Upper lobe of right lung (tissue), 1 donor: ENCODE measurements at regions not wholly inside any gene's neighbourhood (a gene's known extent, or its start where the extent isn't known, plus 50 kb on each side); places are given as distances from the start of the nearest gene placed in this dataset.
"Not testable (repeated sequence)": the region's sequence is repeated elsewhere in the genome, so short reads cannot be mapped to it uniquely, and the experiment has no call there.

ENCODE experiments used
- ATAC-seq: fragments of 200-7000 bp; cut with Tn5 transposase; one replicate; pipeline ENCODE4 v1.9.1; 2020; ENCODE audit warnings: mild to moderate bottlenecking, moderate library complexity
- DNase-seq: peaks from one replicate; pipeline ENCODE4 v3.0.0-alpha.2; 2020
- H3K27ac ChIP-seq: fragments of 200-600 bp; one replicate; pipeline ENCODE4 v1.8.0; 2022
- H3K27me3 ChIP-seq: fragments of 200-600 bp; one replicate; pipeline ENCODE4 v1.8.0; 2022; ENCODE audit warnings: mild to moderate bottlenecking
- H3K36me3 ChIP-seq: fragments of 200-600 bp; one replicate; pipeline ENCODE4 v1.8.0; 2022
- H3K4me1 ChIP-seq: fragments of 200-600 bp; one replicate; pipeline ENCODE4 v1.8.0; 2022
- H3K4me3 ChIP-seq: fragments of 200-600 bp; one replicate; pipeline ENCODE4 v1.8.0; 2022; ENCODE audit warnings: mild to moderate bottlenecking
- H3K9me3 ChIP-seq: fragments of 200-600 bp; one replicate; pipeline ENCODE4 v1.8.0; 2022
- intact Hi-C: fragments of 100-400 bp; cut with DNase I; formaldehyde crosslinking; loops from one replicate; pipeline ENCODE4 v1.11.0; 2022
- TF ChIP-seq, protein P1 (sequence below): fragments of 200-600 bp; IDR thresholded peaks from one replicate; pipeline ENCODE4 v1.8.0; 2022; ENCODE audit warnings: antibody characterized with exemption
- donor health status: DM: no; HTN: yes; CAD: no; lungs with severe emphysema.

DNA sequence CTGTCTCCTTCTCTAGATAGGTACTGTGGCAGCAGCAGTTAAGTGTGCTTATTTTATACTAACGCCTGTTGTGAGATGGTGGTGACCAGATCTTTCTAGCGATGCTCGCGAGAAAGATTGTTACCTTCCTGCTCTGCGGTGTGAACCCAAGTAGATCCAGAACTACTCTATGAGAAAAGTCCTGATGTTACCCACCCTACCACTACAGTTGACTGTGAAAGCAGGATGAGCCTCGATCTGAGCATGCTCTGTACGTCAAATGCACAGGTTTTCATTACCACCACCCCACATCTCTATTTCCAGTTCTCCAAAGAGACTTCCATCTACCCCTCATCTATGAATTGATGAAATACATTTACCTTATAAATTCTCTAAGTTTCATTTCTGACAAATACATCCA, 64.6 kb upstream of the KCTD7 start:
- DNase-seq (no peak), ATAC-seq (no peak)
- Histone ChIP-seq H3K4me3 (no peak overlapping the region), H3K27ac (no peak overlapping the region), H3K27me3 (no peaks in the 10 kb centered on the region), H3K4me1 (no peaks in the 10 kb centered on the region), H3K9me3 (no peaks in the 10 kb centered on the region), H3K36me3 (peaks cover 15% of the 10 kb centered on the region)
- TF ChIP-seq, protein P1, sequence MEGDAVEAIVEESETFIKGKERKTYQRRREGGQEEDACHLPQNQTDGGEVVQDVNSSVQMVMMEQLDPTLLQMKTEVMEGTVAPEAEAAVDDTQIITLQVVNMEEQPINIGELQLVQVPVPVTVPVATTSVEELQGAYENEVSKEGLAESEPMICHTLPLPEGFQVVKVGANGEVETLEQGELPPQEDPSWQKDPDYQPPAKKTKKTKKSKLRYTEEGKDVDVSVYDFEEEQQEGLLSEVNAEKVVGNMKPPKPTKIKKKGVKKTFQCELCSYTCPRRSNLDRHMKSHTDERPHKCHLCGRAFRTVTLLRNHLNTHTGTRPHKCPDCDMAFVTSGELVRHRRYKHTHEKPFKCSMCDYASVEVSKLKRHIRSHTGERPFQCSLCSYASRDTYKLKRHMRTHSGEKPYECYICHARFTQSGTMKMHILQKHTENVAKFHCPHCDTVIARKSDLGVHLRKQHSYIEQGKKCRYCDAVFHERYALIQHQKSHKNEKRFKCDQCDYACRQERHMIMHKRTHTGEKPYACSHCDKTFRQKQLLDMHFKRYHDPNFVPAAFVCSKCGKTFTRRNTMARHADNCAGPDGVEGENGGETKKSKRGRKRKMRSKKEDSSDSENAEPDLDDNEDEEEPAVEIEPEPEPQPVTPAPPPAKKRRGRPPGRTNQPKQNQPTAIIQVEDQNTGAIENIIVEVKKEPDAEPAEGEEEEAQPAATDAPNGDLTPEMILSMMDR, result no peak
- intact Hi-C loops, result no loop called here

DNA sequence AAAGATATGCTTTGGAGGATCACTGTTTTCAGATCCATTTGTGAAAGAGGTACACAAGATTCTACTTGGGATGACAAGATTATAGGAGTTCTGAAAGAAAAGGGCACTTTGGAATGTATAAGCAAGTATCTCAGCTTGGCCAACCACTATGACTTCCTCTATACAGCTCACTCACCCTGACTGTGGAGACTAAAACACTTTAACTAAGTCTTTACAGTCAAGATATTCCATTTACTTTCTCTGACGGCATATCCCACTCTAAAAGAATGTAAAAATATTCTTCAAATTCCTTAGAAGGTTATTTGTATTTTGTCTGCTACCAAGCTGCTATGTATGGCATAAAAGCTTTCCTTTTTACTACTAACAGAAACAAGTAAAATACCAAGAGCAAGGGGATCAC, 58.5 kb upstream of the KCTD7 start:
- DNase-seq, H3K27ac ChIP-seq, ATAC-seq, H3K9me3 ChIP-seq, H3K4me1 ChIP-seq, H3K4me3 ChIP-seq, intact Hi-C loops, H3K27me3 ChIP-seq: not testable (repeated sequence)
- peaks cover 47% of the 10 kb centered on the region for H3K36me3 ChIP-seq

DNA sequence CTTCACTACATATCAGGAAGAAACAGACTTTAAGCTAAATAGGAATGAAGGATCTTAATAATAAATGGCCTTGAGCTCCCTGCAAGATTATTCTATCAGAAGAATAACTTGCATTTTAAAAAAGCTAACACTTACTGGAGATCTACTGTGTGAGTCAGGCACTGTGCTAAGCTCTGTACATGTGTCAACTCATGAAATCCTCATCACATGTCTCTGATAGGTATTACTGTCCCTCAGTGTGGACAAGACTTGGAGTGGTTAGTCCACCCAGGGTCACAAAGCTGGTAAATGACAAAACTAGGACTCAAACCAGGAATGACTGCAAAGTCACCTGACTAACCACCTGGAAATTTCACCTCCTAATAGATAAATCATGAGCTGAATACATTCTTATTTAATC, 57.1 kb upstream of the KCTD7 start:
- TF ChIP-seq, protein P1, result no peak
- intact Hi-C loops, result no loop called here
- ATAC-seq (no peak), DNase-seq (no peak)
- Histone ChIP-seq H3K9me3 (no peaks in the 10 kb centered on the region), H3K4me3 (no peak overlapping the region), H3K27ac (no peak overlapping the region), H3K36me3 (peaks cover 52% of the 10 kb centered on the region), H3K4me1 (no peaks in the 10 kb centered on the region), H3K27me3 (no peaks in the 10 kb centered on the region)

DNA sequence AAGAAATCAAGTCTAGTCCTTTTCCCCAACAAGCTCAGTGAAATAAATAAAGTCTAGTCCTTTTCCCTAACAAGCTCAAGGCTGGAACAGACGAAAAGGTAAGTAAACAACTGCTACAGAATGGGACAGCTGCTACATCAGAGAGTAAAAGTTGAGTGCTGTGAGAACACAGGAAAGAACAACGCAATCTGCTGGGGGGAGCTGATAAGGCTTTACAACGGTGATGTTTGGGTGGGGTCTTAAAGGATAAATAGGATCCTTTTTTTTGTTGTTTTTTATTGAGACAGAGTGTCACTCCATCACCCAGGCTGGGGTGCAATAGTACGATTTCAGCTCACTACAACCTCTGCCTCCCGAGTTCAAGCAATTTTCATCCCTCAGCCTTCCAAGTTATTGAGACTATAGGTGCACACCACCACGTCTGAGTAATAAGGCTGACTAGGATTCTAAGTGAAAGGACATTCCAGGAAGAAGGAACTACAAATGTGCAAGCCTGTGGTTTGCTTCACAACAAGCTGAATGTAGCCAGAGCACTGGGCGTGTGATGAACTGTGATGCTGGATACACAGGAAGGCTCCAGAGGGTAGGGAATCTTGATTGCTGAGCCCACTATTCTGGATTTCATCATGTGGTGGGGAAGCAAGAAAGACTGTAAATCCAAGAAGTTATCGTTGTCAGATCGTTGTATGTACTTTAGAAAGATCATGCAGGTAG, 54.7 kb upstream of the KCTD7 start:
- H3K27ac ChIP-seq, H3K27me3 ChIP-seq, H3K4me1 ChIP-seq, H3K9me3 ChIP-seq, intact Hi-C loops, ATAC-seq, H3K4me3 ChIP-seq, DNase-seq: not testable (repeated sequence)
- peaks cover 52% of the 10 kb centered on the region for H3K36me3 ChIP-seq

DNA sequence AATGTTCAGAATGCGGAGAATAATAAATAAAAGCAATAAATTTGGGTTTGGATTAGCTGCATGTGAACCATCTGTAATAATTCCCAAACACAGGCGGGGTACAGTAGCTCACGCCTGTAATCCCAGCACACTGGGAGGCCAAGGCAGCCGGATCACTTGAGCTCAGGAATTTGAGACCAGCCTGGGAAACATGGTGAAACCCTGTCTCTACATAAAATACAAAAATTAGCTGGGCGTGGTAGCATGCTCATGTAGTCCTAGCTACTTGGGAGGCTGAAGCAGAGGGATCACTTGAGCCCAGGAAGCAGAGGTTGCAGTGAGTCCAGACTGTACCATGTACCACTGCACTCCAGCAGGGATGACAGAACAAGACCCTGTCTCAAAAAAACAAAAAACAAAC, 53.9 kb upstream of the KCTD7 start:
- ATAC-seq, intact Hi-C loops, H3K27ac ChIP-seq, DNase-seq, H3K9me3 ChIP-seq, H3K4me3 ChIP-seq, H3K4me1 ChIP-seq, H3K27me3 ChIP-seq: not testable (repeated sequence)
- H3K36me3 ChIP-seq, result peaks cover 52% of the 10 kb centered on the region

DNA sequence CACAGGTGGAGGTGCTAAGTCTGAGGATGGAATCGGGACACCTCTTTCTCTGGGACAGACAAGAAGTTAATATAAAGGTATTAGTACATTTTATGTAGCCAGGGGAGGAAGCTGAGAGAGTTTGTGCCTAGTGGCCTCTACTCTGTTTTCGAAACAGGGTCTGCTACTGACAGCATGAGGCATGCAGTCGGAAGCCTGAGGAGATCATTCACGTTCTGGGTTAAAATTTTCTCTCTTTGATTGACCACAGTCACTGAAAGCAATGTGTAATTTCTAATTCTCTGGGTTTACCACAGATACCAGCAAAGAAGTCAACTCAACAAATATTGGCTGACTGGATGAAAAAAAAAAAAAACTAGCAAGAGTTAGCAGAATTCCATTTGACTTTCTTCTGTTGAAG, 53.3 kb upstream of the KCTD7 start:
- no peak overlapping the region for H3K27ac ChIP-seq
- H3K36me3 ChIP-seq, result peaks cover 48% of the 10 kb centered on the region
- TF ChIP-seq, protein P1, result no peak
- intact Hi-C loops, result no loop called here
- peaks cover 7% of the 10 kb centered on the region for H3K4me1 ChIP-seq
- no peaks in the 10 kb centered on the region for H3K27me3 ChIP-seq
- H3K4me3 ChIP-seq, result no peak overlapping the region
- H3K9me3 ChIP-seq, result no peaks in the 10 kb centered on the region
- ATAC-seq (no peak), DNase-seq (no peak)

DNA sequence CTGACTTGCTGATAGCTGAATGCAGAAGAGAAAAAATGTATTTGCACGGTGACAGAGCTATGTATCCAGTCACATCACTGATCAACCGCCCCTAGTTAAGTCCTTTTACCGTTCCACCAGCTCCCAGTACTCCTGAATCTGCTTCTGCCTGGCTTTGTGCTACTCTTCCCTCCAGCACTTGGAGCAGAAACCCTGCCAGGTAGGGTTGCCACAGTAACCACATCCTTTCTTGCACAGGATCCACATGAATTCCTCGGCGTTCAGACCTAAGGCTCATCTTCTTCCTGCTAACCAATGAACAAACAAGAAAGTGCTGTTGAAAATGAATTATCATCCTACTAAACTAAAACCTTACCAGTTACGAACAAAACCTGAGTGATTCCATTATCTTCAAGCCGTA, 52.0 kb upstream of the KCTD7 start:
- H3K36me3 ChIP-seq, result peaks cover 36% of the 10 kb centered on the region

More for the DNA sequence above, 52.0 kb upstream of the KCTD7 start:
- TF ChIP-seq, protein P1, result no peak
- Histone ChIP-seq H3K4me3 (no peak overlapping the region), H3K9me3 (no peaks in the 10 kb centered on the region), H3K4me1 (peaks cover 7% of the 10 kb centered on the region), H3K27me3 (no peaks in the 10 kb centered on the region), H3K27ac (no peak overlapping the region)
- no peak for DNase-seq
- intact Hi-C loops, result no loop called here
- no peak for ATAC-seq
